GM23338 (cell line): ENCODE measurements at regions not wholly inside any gene's neighbourhood (a gene's known extent, or its start where the extent isn't known, plus 50 kb on each side); places are given as distances from the start of the nearest gene placed in this dataset.

Experiments used
- CREB1 ChIP-seq: fragments of 250-450 bp; sonication (Bioruptor Pico); IDR thresholded peaks from 2 replicates; pipeline ENCODE4 v1.5.0; 2020; ENCODE audit warnings: low read depth, mild to moderate bottlenecking, moderate library complexity
- EZH2 ChIP-seq: fragments of 200-600 bp; sonication (generic); IDR thresholded peaks from one replicate; pipeline ENCODE4 v1.8.0; 2017; ENCODE audit warnings: antibody characterized with exemption, mild to moderate bottlenecking, low read depth; ENCODE audit not compliant: unreplicated experiment
- EZH2phosphoT487 ChIP-seq: fragments of 200-600 bp; sonication (generic); IDR thresholded peaks from one replicate; pipeline ENCODE4 v1.8.1; 2018; ENCODE audit warnings: antibody characterized with exemption; ENCODE audit not compliant: unreplicated experiment
- JUNB ChIP-seq: IDR thresholded peaks from one replicate; pipeline ENCODE4 v1.6.1; 2016; ENCODE audit warnings: antibody characterized with exemption; ENCODE audit not compliant: unreplicated experiment
- POLR2AphosphoS5 ChIP-seq: IDR thresholded peaks from 2 replicates; pipeline ENCODE4 v1.6.1; 2016; ENCODE audit warnings: antibody characterized with exemption, low read depth
- STAT1 ChIP-seq: IDR thresholded peaks from one replicate; pipeline ENCODE4 v1.6.1; 2016; ENCODE audit warnings: antibody characterized with exemption; ENCODE audit not compliant: unreplicated experiment
- ZNF331 ChIP-seq: fragments of 250-450 bp; sonication (Bioruptor Pico); IDR thresholded peaks from 2 replicates; pipeline ENCODE4 v1.5.0; 2020; ENCODE audit warnings: low read depth, mild to moderate bottlenecking, moderate library complexity
- TF ChIP-seq, protein P1 (sequence below), 2 experiments: fragments of 200-600 bp in 1 of 2; sonication (generic) in 1 of 2; conservative IDR thresholded peaks; 2 replicates each; pipeline versions ENCODE4 v1.5.1 to v1.6.1; 2016 to 2017; ENCODE audit warnings: antibody characterized with exemption in 2 of 2, low read depth in 2 of 2, mild to moderate bottlenecking in 2 of 2, moderate library complexity in 1 of 2
- TF ChIP-seq, protein P2 (sequence below): fragments of 250-450 bp; sonication (Bioruptor Pico); IDR thresholded peaks from 2 replicates; pipeline ENCODE4 v1.5.0; 2020; ENCODE audit warnings: mild to moderate bottlenecking, moderate library complexity
- TF ChIP-seq, protein P3 (sequence below): IDR thresholded peaks from one replicate; pipeline ENCODE4 v1.6.1; 2018; ENCODE audit warnings: antibody characterized with exemption; ENCODE audit not compliant: unreplicated experiment
- TF ChIP-seq, protein P4 (sequence below): IDR thresholded peaks from 2 replicates; pipeline ENCODE4 v1.6.1; 2016; ENCODE audit warnings: antibody characterized with exemption

DNA sequence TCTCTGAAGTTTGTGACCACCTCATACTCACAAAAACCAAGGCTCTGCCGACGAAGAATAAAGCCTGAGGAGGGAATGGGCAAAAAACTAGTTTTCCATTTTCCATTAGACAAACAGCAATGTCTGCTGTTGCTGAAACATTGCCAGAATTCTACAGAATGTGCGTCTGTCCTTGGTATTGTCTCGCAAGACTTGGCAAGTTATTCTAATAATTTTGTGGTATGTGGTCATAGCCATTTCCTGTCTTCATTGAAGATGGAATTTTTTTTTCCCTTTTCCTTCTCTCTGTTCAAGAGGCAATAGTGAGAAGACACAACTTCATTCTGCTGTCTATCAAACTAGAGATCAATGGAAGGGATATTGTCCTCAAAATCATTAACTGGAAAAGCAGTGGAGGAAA lies 296.1 kb downstream of the RND3 start:
- TF ChIP-seq, protein P1, sequence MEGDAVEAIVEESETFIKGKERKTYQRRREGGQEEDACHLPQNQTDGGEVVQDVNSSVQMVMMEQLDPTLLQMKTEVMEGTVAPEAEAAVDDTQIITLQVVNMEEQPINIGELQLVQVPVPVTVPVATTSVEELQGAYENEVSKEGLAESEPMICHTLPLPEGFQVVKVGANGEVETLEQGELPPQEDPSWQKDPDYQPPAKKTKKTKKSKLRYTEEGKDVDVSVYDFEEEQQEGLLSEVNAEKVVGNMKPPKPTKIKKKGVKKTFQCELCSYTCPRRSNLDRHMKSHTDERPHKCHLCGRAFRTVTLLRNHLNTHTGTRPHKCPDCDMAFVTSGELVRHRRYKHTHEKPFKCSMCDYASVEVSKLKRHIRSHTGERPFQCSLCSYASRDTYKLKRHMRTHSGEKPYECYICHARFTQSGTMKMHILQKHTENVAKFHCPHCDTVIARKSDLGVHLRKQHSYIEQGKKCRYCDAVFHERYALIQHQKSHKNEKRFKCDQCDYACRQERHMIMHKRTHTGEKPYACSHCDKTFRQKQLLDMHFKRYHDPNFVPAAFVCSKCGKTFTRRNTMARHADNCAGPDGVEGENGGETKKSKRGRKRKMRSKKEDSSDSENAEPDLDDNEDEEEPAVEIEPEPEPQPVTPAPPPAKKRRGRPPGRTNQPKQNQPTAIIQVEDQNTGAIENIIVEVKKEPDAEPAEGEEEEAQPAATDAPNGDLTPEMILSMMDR (conservative IDR thresholded peaks at IDR 0.05; ENCODE audit: low read depth in 2 of 2), result no peak
- TF ChIP-seq, protein P2, sequence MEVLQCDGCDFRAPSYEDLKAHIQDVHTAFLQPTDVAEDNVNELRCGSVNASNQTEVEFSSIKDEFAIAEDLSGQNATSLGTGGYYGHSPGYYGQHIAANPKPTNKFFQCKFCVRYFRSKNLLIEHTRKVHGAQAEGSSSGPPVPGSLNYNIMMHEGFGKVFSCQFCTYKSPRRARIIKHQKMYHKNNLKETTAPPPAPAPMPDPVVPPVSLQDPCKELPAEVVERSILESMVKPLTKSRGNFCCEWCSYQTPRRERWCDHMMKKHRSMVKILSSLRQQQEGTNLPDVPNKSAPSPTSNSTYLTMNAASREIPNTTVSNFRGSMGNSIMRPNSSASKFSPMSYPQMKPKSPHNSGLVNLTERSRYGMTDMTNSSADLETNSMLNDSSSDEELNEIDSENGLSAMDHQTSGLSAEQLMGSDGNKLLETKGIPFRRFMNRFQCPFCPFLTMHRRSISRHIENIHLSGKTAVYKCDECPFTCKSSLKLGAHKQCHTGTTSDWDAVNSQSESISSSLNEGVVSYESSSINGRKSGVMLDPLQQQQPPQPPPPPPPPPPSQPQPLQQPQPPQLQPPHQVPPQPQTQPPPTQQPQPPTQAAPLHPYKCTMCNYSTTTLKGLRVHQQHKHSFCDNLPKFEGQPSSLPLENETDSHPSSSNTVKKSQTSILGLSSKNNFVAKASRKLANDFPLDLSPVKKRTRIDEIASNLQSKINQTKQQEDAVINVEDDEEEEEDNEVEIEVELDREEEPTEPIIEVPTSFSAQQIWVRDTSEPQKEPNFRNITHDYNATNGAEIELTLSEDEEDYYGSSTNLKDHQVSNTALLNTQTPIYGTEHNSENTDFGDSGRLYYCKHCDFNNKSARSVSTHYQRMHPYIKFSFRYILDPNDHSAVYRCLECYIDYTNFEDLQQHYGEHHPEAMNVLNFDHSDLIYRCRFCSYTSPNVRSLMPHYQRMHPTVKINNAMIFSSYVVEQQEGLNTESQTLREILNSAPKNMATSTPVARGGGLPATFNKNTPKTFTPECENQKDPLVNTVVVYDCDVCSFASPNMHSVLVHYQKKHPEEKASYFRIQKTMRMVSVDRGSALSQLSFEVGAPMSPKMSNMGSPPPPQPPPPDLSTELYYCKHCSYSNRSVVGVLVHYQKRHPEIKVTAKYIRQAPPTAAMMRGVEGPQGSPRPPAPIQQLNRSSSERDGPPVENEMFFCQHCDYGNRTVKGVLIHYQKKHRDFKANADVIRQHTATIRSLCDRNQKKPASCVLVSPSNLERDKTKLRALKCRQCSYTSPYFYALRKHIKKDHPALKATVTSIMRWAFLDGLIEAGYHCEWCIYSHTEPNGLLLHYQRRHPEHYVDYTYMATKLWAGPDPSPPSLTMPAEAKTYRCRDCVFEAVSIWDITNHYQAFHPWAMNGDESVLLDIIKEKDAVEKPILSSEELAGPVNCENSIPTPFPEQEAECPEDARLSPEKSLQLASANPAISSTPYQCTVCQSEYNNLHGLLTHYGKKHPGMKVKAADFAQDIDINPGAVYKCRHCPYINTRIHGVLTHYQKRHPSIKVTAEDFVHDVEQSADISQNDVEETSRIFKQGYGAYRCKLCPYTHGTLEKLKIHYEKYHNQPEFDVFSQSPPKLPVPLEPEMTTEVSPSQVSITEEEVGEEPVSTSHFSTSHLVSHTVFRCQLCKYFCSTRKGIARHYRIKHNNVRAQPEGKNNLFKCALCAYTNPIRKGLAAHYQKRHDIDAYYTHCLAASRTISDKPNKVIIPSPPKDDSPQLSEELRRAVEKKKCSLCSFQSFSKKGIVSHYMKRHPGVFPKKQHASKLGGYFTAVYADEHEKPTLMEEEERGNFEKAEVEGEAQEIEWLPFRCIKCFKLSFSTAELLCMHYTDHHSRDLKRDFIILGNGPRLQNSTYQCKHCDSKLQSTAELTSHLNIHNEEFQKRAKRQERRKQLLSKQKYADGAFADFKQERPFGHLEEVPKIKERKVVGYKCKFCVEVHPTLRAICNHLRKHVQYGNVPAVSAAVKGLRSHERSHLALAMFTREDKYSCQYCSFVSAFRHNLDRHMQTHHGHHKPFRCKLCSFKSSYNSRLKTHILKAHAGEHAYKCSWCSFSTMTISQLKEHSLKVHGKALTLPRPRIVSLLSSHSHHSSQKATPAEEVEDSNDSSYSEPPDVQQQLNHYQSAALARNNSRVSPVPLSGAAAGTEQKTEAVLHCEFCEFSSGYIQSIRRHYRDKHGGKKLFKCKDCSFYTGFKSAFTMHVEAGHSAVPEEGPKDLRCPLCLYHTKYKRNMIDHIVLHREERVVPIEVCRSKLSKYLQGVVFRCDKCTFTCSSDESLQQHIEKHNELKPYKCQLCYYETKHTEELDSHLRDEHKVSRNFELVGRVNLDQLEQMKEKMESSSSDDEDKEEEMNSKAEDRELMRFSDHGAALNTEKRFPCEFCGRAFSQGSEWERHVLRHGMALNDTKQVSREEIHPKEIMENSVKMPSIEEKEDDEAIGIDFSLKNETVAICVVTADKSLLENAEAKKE (CRISPR knock-in tag), result no peak
- no peak for TF ChIP-seq EZH2phosphoT487
- no peak for TF ChIP-seq EZH2
- no peak for TF ChIP-seq CREB1 (CRISPR knock-in tag)
- no peak for TF ChIP-seq POLR2AphosphoS5
- no peak for TF ChIP-seq ZNF331 (CRISPR knock-in tag)
- TF ChIP-seq, protein P3, sequence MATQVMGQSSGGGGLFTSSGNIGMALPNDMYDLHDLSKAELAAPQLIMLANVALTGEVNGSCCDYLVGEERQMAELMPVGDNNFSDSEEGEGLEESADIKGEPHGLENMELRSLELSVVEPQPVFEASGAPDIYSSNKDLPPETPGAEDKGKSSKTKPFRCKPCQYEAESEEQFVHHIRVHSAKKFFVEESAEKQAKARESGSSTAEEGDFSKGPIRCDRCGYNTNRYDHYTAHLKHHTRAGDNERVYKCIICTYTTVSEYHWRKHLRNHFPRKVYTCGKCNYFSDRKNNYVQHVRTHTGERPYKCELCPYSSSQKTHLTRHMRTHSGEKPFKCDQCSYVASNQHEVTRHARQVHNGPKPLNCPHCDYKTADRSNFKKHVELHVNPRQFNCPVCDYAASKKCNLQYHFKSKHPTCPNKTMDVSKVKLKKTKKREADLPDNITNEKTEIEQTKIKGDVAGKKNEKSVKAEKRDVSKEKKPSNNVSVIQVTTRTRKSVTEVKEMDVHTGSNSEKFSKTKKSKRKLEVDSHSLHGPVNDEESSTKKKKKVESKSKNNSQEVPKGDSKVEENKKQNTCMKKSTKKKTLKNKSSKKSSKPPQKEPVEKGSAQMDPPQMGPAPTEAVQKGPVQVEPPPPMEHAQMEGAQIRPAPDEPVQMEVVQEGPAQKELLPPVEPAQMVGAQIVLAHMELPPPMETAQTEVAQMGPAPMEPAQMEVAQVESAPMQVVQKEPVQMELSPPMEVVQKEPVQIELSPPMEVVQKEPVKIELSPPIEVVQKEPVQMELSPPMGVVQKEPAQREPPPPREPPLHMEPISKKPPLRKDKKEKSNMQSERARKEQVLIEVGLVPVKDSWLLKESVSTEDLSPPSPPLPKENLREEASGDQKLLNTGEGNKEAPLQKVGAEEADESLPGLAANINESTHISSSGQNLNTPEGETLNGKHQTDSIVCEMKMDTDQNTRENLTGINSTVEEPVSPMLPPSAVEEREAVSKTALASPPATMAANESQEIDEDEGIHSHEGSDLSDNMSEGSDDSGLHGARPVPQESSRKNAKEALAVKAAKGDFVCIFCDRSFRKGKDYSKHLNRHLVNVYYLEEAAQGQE, result no peak
- TF ChIP-seq STAT1, result no peak
- TF ChIP-seq JUNB, result no peak
- TF ChIP-seq, protein P4, sequence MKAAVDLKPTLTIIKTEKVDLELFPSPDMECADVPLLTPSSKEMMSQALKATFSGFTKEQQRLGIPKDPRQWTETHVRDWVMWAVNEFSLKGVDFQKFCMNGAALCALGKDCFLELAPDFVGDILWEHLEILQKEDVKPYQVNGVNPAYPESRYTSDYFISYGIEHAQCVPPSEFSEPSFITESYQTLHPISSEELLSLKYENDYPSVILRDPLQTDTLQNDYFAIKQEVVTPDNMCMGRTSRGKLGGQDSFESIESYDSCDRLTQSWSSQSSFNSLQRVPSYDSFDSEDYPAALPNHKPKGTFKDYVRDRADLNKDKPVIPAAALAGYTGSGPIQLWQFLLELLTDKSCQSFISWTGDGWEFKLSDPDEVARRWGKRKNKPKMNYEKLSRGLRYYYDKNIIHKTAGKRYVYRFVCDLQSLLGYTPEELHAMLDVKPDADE, result no peak
